ENCODE measurements at regions not wholly inside any gene's neighbourhood (a gene's known extent, or its start where the extent isn't known, plus 50 kb on each side); places are given as distances from the start of the nearest gene placed in this dataset.

DNA sequence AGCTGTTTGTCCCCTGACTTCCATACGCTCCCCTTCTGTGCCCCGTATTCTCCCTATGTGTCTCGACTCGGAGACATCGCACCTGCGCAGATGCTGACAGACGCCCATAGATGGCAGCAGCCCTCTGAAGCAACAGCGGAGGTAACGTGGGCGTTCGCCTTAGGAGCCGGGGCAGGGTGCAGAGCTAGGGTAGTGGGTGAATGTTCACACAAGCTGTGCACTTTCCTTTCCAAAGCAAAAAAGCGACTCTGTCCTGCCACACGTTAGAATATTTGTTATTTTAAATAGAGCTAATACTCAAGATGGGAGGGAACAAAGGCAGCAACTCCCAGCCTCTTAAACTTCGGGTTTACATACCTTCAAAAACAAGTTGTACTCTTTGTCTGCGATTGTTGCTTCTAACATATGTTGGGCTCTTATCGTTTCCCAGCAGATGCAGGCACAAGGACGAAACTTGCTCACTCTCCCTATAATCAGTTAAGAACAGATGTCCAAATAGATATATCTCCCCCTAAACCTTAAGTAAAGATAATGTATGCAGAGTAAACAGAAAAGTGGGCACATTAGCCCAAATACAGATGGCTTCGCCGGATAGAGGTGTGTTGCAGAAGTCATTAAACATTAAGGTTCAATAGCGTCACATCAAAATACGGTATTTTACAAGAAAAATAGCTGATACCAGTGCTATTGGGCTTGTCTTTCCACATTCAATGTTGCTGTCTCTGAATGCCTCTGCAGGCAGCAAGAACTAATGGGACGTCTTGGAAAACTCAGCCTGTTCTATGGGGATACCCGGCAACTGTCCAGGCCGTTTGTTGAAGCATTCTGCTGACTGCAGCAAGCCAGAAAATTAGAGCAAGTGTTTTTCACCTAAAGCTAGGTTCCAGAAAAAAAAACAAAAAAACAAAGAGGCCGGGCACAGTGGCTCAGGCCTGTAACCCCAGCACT lies 340.3 kb upstream of the PRKCQ start:
- DNase-seq, result peak; percentile 58

DNA sequence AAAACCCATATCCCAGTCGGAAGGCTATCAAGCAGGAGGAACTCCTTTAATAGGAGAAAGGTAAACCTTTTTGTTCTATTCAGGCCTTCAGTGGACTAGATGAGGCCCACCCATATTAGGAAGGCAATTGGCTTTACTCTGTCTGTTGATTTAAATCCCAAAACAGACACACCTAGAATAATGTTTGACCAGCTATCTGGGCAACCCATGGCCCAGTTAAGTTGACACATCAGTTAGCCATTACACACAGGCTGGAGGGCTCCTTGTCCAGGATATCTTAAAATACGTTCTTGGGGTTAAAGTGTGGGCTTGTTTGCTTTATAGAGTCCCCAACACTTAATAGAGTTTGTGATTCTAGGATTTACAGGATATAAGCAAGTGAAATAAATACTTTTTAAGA lies 339.0 kb upstream of the PRKCQ start:
- no peak for DNase-seq

DNA sequence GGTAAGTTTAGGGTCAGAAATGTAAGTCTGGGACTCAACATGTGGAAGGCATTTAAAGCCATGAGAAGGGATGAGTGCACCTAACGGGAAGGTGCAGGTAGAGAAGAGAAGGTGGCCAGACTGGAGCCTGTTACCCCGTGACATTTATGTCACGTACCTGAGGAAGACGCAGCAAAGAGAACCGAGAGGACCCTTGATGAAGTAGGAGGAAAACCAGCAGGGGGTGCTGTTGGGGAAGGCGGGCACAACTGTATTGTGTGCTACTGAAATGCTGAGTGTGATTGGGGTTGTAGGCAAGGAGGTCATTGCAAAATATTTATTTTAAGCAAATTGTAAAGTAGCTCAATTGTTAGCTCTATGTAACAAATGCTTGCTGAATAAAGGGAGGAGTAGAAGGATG lies 338.2 kb upstream of the PRKCQ start:
- DNase-seq, result peak; percentile 65

DNA sequence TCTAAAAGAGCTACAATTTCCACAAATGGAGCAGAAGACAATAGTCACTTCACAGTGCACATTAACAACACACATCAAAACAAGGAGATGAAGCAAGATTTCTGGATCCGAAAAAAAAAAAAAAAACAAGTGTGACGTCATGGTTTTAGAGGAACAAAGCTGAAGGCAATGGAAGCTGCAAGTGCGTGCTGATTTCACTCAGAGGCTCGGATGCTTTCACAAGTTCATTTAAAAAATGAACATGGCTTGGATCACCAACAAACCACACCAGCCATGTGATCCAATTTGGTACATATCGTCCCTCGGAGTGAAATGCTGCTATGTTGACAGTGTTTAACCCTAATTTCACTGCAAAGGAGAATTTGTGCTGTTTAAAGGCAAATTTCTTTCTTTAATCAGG lies 337.0 kb upstream of the PRKCQ start:
- no peak for DNase-seq

DNA sequence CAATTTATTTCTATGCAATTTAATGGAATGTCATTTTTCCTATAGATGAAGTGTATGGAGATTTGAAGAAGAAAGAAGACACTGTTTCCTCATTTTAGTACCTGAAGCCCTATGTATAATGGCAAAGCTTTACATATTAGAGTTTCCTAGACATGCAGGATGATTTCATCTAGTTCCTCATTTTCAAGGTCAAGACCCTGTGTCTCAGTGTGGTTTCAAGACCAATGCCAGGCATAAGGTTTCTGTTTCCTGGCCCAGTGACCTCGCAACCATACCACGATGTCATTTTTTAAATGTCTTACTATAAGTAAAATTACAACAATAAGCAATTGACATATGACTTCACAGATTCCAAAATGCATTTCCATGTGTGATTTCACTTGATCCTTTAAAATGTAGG lies 336.5 kb upstream of the PRKCQ start:
- no peak for DNase-seq

DNA sequence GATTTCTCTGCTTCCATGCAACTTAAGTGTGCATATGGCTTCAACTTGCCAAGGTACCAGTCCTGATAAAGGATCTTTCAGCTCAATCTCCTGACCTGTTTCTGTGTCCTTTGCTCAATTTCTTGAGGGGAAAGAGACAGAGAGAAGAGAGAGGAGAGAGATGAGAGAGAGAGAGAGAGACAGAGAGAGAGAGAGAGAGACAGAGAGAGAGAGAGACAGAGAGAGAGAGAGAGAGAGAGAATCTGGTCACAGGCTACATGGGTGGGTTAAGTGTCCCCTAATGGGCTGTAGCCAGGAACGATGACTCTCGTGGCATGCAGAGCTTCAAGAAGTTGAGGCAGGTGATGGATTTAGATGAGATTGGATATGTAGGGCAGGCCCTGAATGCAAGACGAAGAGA lies 335.2 kb upstream of the PRKCQ start:
- DNase-seq, result no peak

DNA sequence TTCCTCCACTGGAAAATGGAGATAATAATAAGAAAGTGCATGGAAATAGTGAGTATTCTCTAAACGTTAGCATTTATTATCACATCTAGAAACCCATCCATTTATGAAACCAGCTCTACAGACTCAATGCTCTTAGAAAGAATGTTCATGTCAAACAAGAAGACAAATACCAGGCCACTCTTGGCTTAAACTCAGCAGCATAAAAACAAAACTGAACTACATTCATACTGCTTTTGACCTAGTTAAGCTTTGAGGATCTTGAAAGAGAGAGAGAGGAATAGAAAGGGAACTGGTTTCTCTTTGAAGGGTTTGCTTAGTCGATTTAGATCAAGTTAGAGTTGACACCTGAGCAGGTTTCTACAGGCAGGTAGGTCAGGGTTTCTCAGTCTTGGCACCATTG lies 332.9 kb upstream of the PRKCQ start:
- DNase-seq, result no peak

DNA sequence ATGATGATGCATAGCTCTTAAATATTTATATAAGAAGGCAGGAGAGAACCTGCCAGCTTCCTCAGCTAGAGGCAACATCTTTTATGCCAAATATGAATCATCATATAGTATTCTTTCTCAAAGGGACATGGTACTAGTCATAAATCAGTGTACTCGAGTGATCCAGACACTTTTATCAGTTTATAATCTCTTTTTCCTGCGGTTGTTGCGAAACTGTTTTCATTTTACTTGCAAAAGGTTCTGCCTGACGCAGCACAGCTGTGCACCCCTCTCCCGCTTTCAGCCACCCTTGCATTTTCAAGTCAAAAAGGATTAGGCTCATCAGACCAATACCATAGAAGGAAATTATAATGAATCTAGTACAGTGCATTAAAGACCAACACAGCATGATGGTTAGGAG lies 332.3 kb upstream of the PRKCQ start:
- DNase-seq, result no peak

DNA sequence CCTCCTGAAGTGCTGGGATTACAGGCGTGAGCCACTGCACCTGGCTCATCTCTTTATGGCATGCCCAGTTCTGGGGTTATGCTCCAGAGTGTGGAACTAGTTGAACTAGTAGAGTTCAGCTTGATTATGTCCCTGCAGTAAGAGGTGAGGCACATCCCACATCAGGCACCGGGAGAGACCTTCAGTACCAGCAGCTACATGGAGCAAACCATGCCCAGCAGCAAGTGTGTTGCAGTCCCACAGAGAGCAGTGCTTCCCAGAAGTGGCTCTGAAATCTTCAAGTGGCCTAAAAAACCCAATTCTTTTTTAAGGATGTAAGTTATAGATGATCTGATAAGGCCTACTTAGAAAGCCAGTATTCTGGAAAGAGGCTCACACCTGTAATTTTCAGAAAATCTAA lies 331.9 kb upstream of the PRKCQ start:
- no peak for DNase-seq

DNA sequence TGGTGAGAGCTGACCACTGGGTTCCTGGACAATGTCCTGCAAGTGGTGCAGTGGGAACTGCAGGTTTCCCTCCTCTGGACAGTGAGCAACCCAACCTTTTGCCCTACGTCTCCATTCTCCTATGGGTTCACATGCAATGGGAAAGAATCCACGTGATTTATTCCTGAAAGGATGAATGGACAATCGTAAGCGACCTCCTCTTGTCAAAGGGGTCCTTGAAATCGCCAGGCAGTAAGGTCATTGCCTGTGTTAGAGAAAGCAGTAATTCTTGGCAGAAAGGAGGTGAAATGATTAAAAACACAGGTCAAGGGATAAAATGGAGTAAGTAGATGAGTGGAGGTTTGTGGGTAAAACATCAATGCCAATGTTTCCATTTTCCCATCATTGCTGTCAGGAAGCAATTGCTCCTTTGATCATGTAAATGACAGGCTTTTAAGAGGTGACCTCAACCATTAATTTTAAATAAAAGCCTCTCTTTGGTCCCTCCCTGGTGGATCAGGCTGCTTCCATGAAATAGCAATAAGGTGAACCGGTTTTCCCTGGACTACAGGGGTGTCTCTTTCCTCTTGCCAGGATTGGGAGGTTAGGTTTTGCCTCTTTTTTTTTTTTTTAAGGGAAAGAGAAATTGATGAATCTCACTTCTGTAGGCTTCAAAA lies 330.0 kb upstream of the PRKCQ start:
- DNase-seq, result no peak

DNA sequence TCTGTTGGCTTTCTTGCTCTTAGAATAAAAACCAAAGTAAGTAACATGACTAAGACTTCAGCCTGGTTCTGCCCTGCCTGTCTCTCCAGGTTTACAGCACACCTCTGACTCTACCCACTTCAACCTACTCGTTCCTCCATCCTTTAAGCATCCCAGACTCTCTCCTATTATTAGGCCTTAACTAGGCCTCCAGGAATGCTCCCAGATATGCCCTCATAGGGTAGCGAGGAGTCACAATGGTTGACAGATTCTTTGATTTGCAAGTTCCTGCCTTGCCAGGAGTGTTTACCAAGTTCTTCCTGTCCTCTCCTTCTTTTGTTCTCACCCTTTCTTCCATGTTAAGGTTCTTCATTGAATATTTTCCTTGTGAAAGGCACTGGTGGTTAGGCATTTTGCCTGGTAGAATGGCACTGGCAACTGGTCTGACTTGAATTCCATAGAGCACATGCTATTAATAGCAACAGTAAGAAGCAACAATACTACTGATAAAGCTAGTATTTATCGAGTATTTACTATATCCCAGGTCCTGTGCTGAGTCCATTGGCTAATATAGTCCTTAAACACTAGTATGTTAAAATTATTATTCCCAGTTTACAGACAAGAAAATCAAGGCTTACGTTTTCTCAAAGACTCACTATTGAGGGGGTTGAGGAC lies 327.9 kb upstream of the PRKCQ start:
- no peak for DNase-seq

DNA sequence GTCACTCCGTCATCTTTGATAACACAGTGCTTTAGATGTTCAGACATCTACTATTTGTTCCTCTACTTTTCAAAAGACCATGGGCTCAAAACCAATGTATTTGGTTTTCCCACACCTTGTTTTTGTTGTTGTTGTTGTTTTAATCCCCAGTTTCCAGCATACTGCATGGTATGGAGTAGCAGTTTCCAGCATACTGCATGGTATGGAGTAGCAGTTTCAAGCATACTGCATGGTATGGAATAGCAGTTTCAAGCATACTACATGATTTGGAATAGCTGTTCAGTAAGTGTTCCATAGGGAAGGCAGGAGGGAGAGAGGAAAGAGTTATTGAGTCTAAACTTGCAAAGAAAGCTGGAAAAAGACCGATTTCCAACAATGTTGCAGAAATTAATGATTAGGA lies 314.3 kb upstream of the PRKCQ start:
- DNase-seq, result no peak

DNA sequence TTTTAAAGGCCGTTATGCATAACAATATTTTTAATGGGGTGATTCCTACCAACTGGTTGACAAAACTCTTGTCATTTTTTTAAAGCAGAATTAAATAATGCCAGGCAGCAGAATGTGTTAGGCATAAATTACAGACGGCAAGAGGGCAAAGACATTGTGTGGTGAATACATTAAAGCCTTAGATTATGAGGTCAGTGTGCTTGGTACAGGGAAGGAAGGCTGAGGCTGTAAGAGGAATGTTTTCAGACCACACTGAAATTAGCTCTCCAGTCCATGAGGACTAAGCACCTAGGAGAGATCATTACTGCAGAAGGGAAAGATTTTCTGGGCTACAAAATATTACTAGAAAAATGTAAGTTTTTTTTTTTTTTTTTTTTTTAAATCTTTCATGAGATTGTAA lies 312.8 kb upstream of the PRKCQ start:
- no peak for DNase-seq

DNA sequence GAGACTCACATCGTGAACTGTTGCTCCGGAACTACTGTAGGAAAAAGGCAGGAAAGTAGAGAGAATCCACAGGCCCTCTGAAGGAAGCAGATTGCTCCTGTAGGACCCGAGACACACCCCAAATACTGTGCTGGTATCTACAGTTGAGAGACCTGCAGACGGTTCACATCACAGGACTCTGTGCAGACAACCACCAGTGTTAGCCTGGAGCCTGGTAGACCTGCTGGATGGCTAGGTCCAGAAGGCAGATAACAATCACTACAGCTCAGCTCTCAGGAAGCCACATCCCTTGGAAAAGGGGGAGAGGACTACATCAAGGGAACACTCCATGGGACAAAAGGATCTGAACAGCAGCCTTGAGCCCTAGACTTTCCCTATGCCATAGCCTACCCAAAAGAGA lies 311.8 kb upstream of the PRKCQ start:
- no peak for DNase-seq

DNA sequence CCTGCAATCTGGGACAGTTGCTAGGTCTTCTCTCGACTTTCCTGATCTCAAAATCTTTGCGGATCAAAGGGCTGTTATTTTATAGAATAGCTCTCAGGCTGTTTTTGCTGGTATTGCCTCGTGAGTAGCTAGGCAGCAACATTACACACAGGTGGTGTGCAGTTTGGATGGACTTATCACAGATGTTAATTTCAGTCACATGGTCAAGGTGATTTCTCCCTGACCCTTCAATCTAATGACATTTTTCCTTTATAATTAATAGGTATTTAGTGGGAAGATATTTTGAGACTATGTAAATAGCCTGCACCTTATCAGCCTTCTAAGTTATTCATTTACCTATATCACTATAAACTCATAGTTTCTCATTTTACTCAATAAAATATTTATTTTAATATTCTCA lies 309.6 kb upstream of the PRKCQ start:
- no peak for DNase-seq

DNA sequence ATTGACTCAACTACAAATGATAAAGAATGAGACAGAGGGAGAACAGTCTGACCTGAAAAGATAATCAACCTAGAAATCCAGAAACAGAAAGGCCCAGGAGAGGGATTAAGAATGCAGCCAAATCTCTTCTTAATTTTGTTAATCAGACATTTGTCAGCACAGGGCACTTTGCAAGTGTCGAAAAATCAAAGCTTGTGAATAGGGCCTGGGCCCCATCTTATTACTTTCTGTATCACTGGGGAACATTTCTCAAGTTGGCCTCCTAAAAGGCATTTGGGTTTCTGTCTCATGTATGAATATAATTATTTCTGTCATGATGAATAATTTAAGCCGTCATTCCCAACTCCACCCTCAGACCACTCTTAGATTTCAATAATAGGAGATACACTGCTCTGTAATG lies 308.4 kb upstream of the PRKCQ start:
- no peak for DNase-seq

DNA sequence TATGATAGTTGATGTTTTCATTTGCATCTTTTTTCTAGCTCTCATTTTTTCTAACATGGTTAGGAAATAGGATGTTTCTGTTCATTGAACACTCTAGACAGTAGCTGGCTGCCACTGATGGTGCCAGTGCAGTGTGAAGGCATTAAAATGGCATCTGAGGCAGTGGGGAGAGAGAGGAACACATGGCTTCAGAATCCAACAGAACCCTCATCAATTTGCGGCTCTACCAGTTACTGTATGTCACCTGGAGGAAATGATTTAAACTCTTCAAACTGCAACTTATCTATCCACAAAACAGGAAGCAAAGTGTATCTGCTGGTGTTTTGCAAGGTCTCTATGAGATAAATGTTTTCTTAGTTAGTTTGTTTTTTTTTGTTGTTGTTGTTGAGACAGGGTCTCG lies 305.2 kb upstream of the PRKCQ start:
- no peak for DNase-seq

DNA sequence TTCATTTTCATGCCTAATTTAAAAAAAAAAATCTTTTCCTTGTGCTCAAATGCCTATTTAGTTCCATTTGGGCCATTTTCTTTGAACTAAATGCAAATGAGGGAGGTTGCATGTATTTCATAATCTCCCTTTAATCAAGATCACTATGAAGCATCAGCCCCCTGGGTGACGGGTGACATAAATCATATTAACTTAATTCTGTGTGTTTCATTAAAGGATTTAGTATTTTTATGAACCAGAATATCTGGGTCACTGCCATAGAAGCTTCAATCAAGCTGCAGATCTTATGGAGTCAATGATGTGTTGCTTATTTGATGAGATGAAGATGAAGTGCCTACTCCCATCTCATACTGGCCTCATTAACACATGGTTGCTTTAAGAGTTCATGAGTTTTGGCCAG lies 301.9 kb upstream of the PRKCQ start:
- DNase-seq, result no peak

DNA sequence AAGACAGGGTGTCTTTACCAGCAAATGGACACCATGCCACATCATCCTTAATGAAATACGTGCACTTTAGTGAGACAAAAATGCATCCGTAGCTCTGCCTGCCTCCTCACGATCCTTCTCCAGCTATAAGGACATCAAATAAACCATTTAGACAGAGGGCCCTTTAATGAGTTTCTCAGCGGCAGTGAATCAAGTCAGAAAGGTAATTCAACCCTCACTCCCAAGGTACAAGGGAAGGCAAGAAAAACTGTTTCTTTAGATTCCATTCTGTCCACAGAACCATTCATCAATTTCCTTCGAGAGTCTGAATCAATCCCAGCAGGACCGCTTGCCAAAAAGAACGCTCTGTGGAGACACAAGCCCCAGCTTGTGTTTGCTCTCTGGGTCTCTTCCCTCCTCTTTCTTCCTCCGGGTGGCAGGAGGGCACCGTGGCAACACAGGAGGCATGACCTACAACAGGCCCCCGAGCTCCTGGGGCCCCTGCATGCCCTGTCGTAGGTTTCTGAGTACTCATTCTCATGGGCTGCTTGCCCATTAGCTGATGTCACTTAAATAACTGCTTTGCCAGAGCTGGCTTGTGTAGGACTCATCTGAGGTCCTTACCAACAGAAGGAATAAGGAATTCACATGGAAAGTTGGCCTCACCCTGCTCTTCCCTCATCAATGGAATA lies 297.8 kb upstream of the PRKCQ start:
- no peak for DNase-seq

DNA sequence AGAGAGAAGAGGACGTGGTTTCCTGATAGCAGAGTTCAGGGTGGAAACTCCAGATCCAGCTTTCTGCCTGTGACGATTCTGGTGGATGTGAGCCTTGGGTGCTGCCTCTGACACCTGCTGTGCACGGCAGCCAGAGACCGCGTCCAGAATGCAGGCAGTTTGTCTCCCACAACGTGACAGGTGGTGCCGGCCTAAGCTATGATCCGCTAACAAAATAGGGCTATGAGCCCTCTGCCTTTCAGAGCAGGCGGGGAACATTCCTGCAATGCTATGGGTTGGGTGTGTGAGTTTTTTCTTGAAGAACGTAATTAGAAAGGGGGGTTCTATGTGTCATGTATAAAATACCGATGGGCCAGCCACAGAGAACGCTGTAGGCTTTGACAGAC lies 297.3 kb upstream of the PRKCQ start:
- no peak for DNase-seq

DNA sequence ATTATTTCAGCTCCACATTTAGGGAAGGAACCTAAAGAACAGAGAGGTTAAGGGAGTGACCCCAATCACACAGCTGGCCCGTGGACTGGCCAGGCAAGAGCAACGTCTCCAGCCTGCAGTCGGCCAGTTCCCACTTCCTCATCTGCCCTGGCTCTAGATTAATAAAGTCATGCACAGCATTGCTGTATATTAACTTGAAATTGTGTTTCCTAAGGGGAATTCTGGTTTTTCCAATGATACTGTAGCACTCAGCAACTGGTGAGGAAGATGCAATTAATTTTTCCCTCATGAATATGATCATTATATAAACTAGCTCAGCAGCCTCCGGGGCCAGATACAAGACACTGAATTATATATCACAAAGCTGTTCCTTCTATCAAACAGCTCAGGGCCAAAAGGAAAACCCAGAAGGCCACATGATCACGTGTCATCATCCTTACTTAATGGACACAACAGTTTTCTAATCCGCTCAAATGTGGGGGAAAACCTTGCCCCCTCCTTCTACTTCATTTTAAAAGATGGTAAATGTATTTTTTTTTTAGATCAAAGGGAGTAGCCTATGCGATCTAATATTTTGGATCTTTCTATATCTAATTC lies 295.3 kb upstream of the PRKCQ start:
- DNase-seq, result no peak

DNA sequence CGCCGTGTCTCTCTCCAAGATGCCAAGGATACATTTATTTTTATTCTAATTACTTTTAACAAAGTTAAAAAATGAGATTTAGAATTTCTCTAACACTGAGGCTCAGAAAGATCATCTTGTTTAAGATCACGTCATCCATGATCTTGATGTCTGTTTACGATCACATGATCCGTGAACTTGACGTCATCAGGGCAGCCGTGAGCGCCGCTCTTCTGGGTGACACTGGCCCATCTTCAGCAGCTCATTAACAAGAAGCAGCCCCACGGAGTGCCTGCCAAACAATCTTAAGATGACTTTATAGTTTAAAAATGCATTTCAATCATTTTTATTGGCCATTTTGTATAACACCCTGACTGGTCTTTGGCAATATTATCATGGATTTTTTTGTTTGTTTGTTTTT lies 291.1 kb upstream of the PRKCQ start:
- no peak for DNase-seq

Measured in T-helper 9 cell (primary cell).